ENCODE measurements at regions not wholly inside any gene's neighbourhood (a gene's known extent, or its start where the extent isn't known, plus 50 kb on each side); places are given as distances from the start of the nearest gene placed in this dataset.
"Not testable (repeated sequence)": the region's sequence is repeated elsewhere in the genome, so short reads cannot be mapped to it uniquely, and the experiment has no call there.

GRCh38 chr2:133624551-133624950 is 56.3 kb upstream of the NCKAP5 start:
- no peak for DNase-seq (ENCODE audit: low spot score)

DNA sequence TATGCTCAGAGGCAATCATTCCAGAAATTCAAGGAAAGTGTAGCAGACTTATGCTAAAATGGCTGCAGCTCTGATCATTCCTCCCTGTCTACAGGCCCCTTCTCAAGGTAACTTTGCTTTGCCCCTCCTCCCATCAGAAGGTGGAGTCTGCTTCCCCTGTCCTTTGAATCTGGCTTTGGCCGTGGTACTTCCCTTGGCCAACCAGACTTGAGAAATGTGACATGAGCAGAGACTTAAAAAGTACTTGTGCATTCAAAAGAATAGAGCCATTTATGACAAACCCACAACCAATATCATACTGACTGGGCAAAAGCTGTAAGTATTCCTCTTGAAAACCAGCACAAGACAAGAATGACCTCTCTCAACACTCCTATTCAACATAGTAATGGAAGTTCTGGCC is 59.5 kb upstream of the NCKAP5 start:
- no peak for DNase-seq (ENCODE audit: low spot score)

DNA sequence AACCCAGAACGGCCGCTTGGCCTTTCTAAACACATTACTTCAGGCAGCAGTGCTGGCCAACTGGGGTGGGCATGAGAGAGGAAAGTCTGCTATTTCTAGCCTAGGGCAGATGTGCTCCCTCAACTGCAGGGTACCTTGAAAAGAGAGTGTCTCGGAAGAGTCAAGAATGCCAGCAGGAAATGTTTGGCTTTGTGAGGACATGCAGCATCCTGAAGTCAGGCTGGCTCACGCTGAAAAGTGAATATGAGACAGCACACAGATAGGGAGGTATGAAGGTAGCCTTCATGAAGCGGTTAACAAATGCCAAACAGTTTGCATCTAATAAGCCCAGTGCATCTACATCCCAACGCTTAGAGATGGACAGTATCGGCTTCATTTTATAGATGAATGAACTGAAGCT is 65.0 kb upstream of the NCKAP5 start:
- no peak for DNase-seq (ENCODE audit: low spot score)

GRCh38 chr2:133633881-133634409 is 65.7 kb upstream of the NCKAP5 start:
- no peak for DNase-seq (ENCODE audit: low spot score)

- DNase-seq (ENCODE audit: low spot score), result no peak
These were observed 66.9 kb upstream of the NCKAP5 start for GRCh38 chr2:133635131-133635530.

DNA sequence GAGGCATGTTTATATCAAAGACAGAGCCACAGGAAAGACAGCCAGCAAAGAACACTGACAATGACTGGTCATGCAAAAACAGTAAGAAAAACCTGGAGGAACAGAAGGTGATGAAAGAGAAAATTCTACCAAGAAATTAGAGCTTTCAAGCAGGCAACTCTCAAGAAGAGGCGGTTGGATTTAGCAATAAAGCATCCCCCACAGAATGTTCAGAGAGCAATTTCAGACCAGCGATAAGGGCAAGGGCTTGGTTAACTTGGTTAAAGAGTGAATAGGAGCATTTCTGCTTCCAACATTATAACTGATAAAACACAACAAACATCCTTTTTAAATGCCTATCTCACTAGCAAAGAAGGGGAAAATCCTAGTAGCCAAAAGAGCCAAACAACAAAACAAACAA is 68.0 kb upstream of the NCKAP5 start:
- no peak for DNase-seq (ENCODE audit: low spot score)

- no peak for DNase-seq (ENCODE audit: low spot score)
These were observed 71.8 kb upstream of the NCKAP5 start for GRCh38 chr2:133640103-133640502.

DNA sequence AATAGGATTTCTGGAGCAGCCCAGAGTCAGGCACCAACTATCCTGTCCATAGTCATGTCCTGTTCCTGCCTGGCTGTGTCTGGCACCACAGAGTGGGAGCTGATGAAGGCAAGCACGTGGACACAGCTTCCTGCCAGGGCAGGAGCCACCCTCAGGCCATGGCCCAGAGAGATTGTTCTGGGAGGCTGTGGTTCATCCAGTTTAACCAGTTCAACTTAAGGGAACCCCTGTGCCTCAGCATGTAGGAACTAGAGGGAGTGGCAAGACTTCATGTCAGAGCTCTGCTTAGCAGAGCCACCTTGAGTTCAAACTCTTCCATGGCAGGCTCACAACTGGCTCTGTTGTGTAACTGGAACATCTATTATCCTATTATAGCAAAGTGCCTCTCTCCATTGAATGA is 73.2 kb upstream of the NCKAP5 start:
- DNase-seq (ENCODE audit: low spot score), result no peak

GRCh38 chr2:133641942-133642725 is 73.9 kb upstream of the NCKAP5 start:
- DNase-seq (ENCODE audit: low spot score), result no peak

DNA sequence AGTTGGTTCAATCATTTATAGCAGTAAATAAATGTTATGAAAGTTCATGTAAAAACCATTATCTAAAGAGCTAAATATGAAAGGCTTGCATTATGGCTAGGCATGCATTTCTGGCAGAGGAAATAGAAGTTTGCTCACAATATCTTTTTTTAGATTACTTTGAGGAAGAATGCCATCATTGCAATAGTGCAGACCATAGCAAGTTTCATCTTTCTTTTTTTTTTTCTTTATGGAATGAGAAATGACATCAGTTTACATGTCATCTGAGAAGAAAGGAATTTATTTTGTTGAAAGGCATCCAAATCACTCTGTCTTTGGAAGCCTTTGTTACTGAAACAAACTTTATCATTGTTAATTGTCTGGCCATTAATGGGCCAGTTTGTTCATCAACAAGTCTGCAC is 74.5 kb upstream of the NCKAP5 start:
- DNase-seq (ENCODE audit: low spot score), result no peak

DNA sequence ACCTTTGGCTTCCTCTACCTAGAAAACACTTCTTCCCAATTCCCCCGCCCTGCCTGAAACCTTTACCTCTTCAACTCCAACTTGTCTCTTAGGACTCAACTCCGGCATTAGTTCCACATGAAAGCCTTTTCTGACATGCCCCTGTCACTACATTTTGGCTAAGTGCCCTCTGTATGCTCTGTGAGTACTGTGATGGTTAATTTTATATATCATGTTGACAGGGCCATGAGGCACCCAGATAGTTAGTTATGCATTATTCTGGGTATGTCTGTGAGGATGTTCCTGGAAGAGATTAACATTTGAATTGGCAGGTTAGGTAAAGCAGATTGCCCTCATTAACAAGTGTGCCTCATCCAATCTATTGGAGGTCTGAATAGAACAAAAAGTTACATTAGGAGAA is 75.6 kb upstream of the NCKAP5 start:
- no peak for DNase-seq (ENCODE audit: low spot score)

DNA sequence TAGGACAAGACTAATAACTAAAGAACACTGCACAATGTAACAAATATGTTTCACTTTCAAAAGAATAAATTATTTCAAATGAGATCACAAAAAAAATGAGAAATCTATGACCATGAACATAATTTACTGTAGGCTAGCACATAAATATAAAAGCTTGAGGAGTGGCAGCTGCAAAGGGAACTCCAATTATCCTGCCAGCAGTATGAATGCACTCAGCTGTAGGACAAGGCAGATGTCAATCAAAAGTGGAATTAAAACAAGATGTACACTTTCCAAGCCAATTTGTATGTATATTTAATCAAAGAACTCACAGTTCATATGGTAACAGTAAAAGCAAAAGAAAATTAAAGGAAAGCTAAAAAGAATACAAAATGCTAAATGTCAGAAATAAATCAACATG is 76.6 kb upstream of the NCKAP5 start:
- DNase-seq (ENCODE audit: low spot score), result no peak

GRCh38 chr2:133647386-133647785 is 79.1 kb upstream of the NCKAP5 start:
- DNase-seq (ENCODE audit: low spot score), result not testable (repeated sequence)

GRCh38 chr2:133651861-133652260 is 83.6 kb upstream of the NCKAP5 start:
- DNase-seq (ENCODE audit: low spot score), result no peak

GRCh38 chr2:133652398-133652797 is 84.1 kb upstream of the NCKAP5 start:
- DNase-seq (ENCODE audit: low spot score), result no peak

- no peak for DNase-seq (ENCODE audit: low spot score)
These were observed 84.8 kb upstream of the NCKAP5 start for GRCh38 chr2:133653056-133653455.

- DNase-seq (ENCODE audit: low spot score), result no peak
These were observed 86.7 kb upstream of the NCKAP5 start for GRCh38 chr2:133654949-133655348.

DNA sequence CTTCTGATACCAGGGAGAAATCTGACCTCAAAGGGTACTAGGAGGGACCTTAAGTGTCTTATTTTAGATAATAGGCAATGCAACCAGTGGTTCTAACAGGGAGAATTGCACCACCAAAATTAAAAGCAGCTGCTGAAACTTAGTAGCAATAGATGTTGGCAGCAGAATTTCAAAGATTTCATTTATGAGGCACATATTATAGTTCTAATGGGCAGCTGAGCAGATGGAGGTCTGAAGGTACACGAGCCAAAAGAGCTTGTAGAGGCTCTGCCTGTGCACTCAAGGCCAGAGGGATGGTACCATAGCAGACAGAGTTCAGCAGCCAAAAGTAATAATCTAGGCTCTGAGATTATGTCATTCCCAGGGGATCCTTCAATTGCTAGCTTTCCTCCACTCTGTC is 87.3 kb upstream of the NCKAP5 start:
- no peak for DNase-seq (ENCODE audit: low spot score)

GRCh38 chr2:133657591-133657990 is 89.3 kb upstream of the NCKAP5 start:
- no peak for DNase-seq (ENCODE audit: low spot score)

DNA sequence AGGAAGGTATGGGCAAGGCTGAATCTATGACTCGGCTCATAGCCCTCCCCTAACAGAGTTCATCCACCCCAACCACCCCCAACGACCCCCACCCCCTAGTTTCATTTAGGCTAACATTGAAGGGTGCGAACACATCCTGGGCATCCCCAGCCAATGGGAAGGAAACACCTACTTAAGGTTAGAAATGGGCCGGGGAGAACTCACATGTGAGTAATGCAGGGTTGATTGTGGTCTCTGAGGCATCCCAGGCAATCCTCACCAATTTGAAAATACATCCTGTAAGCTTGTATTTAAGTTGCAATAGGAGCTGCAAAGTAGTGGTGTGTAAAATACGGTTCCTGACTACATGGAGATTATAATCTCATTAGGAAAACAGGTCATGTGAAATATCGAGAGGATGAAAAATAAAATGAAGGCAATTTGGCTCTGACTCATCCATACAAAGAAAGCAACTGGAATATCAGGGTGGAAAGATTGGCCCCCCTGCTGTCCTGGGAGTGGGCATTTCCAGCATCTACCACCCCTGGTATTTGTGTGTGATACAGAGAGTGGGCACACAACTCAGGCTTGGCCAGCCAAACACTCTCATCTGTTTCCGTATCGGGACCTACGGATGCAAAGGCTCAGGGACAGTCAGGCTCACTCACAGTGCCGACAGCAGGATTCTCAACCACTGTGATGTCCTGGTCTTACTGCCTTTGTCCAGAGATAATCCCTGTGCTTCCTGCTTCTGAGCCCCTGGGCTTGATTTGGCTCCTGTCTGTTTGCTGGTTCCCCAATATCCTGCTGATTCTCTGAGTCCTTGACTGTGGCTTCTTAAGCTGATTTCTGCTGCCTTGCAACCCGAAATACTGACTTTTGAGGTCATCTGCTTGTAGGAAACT is 90.0 kb upstream of the NCKAP5 start:
- DNase-seq (ENCODE audit: low spot score), result no peak

- DNase-seq (ENCODE audit: low spot score), result no peak
These were observed 92.2 kb upstream of the NCKAP5 start for GRCh38 chr2:133660510-133660909.

GRCh38 chr2:133661392-133661791 is 93.1 kb upstream of the NCKAP5 start:
- no peak for DNase-seq (ENCODE audit: low spot score)

DNA sequence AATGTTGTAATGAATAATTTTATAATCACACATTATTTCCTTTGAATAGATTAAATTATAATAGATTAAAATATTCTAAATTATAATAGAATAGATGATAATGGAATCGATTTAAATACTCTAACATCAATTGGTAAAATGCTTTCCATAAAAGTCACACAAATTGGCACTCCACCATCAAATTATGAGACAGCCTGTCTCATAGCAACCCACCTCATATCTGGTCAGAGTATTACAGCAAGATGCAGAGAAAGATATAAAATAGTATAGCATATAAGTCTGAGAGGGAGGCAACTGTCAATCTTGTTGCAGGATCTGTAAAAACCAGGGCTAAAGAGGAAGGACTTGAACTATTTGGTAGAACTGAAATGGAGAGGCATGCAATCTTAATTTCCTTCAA is 98.4 kb upstream of the NCKAP5 start:
- DNase-seq (ENCODE audit: low spot score), result no peak
